ENCODE measurements at regions not wholly inside any gene's neighbourhood (a gene's known extent, or its start where the extent isn't known, plus 50 kb on each side); places are given as distances from the start of the nearest gene placed in this dataset.

- H3K4me3 ChIP-seq (ENCODE audit: low read depth, low read length) = no peak overlapping the region
- no peak for DNase-seq (ENCODE audit: low read depth)
- TF ChIP-seq CTCF (IDR thresholded peaks at IDR 0.05; ENCODE audit: insufficient read depth, low read depth, low read length, missing control alignments) = no peak
These were observed 186.1 kb upstream of the TSC22D2 start for GRCh38 chr3:150221904-150222523.

GRCh38 chr3:150220799-150221198 is 187.3 kb upstream of the TSC22D2 start:
- DNase-seq (ENCODE audit: low read depth) = no peak
- no peak overlapping the region for H3K4me3 ChIP-seq (ENCODE audit: low read depth, low read length)
- no peak for TF ChIP-seq CTCF (IDR thresholded peaks at IDR 0.05; ENCODE audit: insufficient read depth, low read depth, low read length, missing control alignments)

GRCh38 chr3:150220041-150220440 is 188.1 kb upstream of the TSC22D2 start:
- no peak for TF ChIP-seq CTCF (IDR thresholded peaks at IDR 0.05; ENCODE audit: insufficient read depth, low read depth, low read length, missing control alignments)
- no peak overlapping the region for H3K4me3 ChIP-seq (ENCODE audit: low read depth, low read length)
- no peak for DNase-seq (ENCODE audit: low read depth)

GRCh38 chr3:150218841-150219240 is 189.3 kb upstream of the TSC22D2 start:
- DNase-seq (ENCODE audit: low read depth) = no peak
- no peak for TF ChIP-seq CTCF (IDR thresholded peaks at IDR 0.05; ENCODE audit: insufficient read depth, low read depth, low read length, missing control alignments)
- no peak overlapping the region for H3K4me3 ChIP-seq (ENCODE audit: low read depth, low read length)

GRCh38 chr3:150218236-150218635 is 189.9 kb upstream of the TSC22D2 start:
- DNase-seq (ENCODE audit: low read depth) = no peak
- H3K4me3 ChIP-seq (ENCODE audit: low read depth, low read length) = no peak overlapping the region
- no peak for TF ChIP-seq CTCF (IDR thresholded peaks at IDR 0.05; ENCODE audit: insufficient read depth, low read depth, low read length, missing control alignments)

- TF ChIP-seq CTCF (IDR thresholded peaks at IDR 0.05; ENCODE audit: insufficient read depth, low read depth, low read length, missing control alignments) = no peak
- DNase-seq (ENCODE audit: low read depth) = no peak
- no peak overlapping the region for H3K4me3 ChIP-seq (ENCODE audit: low read depth, low read length)
These were observed 190.4 kb upstream of the TSC22D2 start for GRCh38 chr3:150217691-150218090.

Measured in GM12865 (cell line).